Neural cell (in vitro differentiated cells): ENCODE measurements at regions not wholly inside any gene's neighbourhood (a gene's known extent, or its start where the extent isn't known, plus 50 kb on each side); places are given as distances from the start of the nearest gene placed in this dataset.

Source experiments
- H2AFZ ChIP-seq: fragments of 200-600, 300-800 bp; sonication (generic), shearing (Covaris generic); 2 replicates; pipeline ENCODE4 v1.6.0; 2014; ENCODE audit warnings: low read depth, mild to moderate bottlenecking, antibody characterized with exemption, low read length, moderate library complexity
- H3F3A ChIP-seq: fragments of 200-600 bp; shearing (Covaris generic); 2 replicates; pipeline ENCODE4 v1.6.1; 2016; ENCODE audit warnings: mild to moderate bottlenecking, moderate library complexity, mixed read lengths, antibody characterized with exemption, low read length; ENCODE audit not compliant: insufficient read depth, poor library complexity, severe bottlenecking
- H3K27ac ChIP-seq: fragments of 200-600, 300-800 bp; sonication (generic), shearing (Covaris generic); 2 replicates; pipeline ENCODE4 v1.5.1; 2014; ENCODE audit warnings: mild to moderate bottlenecking, low read length, moderate library complexity
- H3K27me3 ChIP-seq: fragments of 300-800, 200-600 bp; sonication (generic), shearing (Covaris generic); 2 replicates; pipeline ENCODE4 v1.6.0; 2014; ENCODE audit warnings: mild to moderate bottlenecking, low read depth, low read length, moderate library complexity; ENCODE audit not compliant: insufficient read depth
- H3K36me3 ChIP-seq: fragments of 300-800, 200-600 bp; sonication (generic), shearing (Covaris generic); 2 replicates; pipeline ENCODE4 v1.5.1; 2014; ENCODE audit warnings: mild to moderate bottlenecking, antibody characterized with exemption, low read length, moderate library complexity; ENCODE audit not compliant: insufficient read depth
- H3K4me2 ChIP-seq: fragments of 300-800, 200-600 bp; sonication (generic), shearing (Covaris generic); 2 replicates; pipeline ENCODE4 v1.6.0; 2014; ENCODE audit warnings: mild to moderate bottlenecking, low read length
- H3K4me3 ChIP-seq: fragments of 300-800, 200-600 bp; sonication (generic), shearing (Covaris generic); 2 replicates; pipeline ENCODE4 v1.5.1; 2014; ENCODE audit warnings: mild to moderate bottlenecking, low read length, moderate library complexity
- H3K79me2 ChIP-seq: fragments of 200-600 bp; shearing (Covaris generic); replicated peaks from 2 replicates; pipeline ENCODE4 v1.6.0; 2014; ENCODE audit warnings: mild to moderate bottlenecking, low read length, moderate library complexity; ENCODE audit not compliant: insufficient read depth
- H3K9ac ChIP-seq: fragments of 300-800, 200-600 bp; sonication (generic), shearing (Covaris generic); 2 replicates; pipeline ENCODE4 v1.6.1; 2016; ENCODE audit warnings: mild to moderate bottlenecking, low read length, mixed read lengths
- H3K9me2 ChIP-seq: fragments of 200-600 bp; shearing (Covaris generic); 2 replicates; pipeline ENCODE4 v1.6.1; 2016; ENCODE audit warnings: mild to moderate bottlenecking, low read length, mixed read lengths; ENCODE audit not compliant: insufficient read depth
- H3K9me3 ChIP-seq: fragments of 200-600, 300-800 bp; sonication (generic), shearing (Covaris generic); 2 replicates; pipeline ENCODE4 v1.6.1; 2016; ENCODE audit warnings: mild to moderate bottlenecking, mixed run types, low read length, moderate library complexity, mixed read lengths
- H4K20me1 ChIP-seq: fragments of 200-600 bp; shearing (Covaris generic); 2 replicates; pipeline ENCODE4 v1.6.1; 2016; ENCODE audit warnings: mild to moderate bottlenecking, mixed run types; ENCODE audit not compliant: insufficient read depth
- CTCF ChIP-seq: fragments of 450-650 bp; IDR thresholded peaks from 2 replicates; pipeline ENCODE4 v1.5.1; 2014; ENCODE audit warnings: antibody characterized with exemption, mild to moderate bottlenecking, moderate library complexity; ENCODE audit not compliant: poor library complexity, severe bottlenecking
- EP300 ChIP-seq: fragments of 450-650 bp; conservative IDR thresholded peaks from 2 replicates; pipeline ENCODE4 v1.6.1; 2014; ENCODE audit warnings: antibody characterized with exemption, mild to moderate bottlenecking, moderate library complexity; ENCODE audit not compliant: poor library complexity, severe bottlenecking
- EZH2 ChIP-seq: fragments of 200-600, 300-800 bp; shearing (Covaris generic), sonication (generic); IDR thresholded peaks from 2 replicates; pipeline ENCODE4 v1.6.1; 2014; ENCODE audit warnings: antibody characterized with exemption, low read length, borderline replicate concordance, mild to moderate bottlenecking; ENCODE audit not compliant: insufficient read depth, poor library complexity, severe bottlenecking
- MXI1 ChIP-seq: fragments of 450-650 bp; conservative IDR thresholded peaks from 2 replicates; pipeline ENCODE4 v1.6.1; 2014; ENCODE audit warnings: antibody characterized with exemption, mild to moderate bottlenecking; ENCODE audit not compliant: poor library complexity, severe bottlenecking
- POLR2AphosphoS5 ChIP-seq: IDR thresholded peaks from 2 replicates; pipeline ENCODE4 v1.6.1; 2012
- RAD21 ChIP-seq: fragments of 450-650 bp; conservative IDR thresholded peaks from 2 replicates; pipeline ENCODE4 v1.6.1; 2014; ENCODE audit warnings: antibody characterized with exemption, mild to moderate bottlenecking, moderate library complexity
- REST ChIP-seq: IDR thresholded peaks from 2 replicates; pipeline ENCODE4 v1.6.1; 2012; ENCODE audit warnings: borderline replicate concordance
- SMC3 ChIP-seq: fragments of 450-650 bp; conservative IDR thresholded peaks from 2 replicates; pipeline ENCODE4 v1.6.1; 2014; ENCODE audit warnings: antibody characterized with exemption, mild to moderate bottlenecking, moderate library complexity; ENCODE audit not compliant: poor library complexity
- TAF1 ChIP-seq: IDR thresholded peaks from 2 replicates; pipeline ENCODE4 v1.6.1; 2012; ENCODE audit warnings: low read depth

- no peaks in the 10 kb centered on the region for H4K20me1 ChIP-seq
- no peak overlapping the region for H3K9ac ChIP-seq
- no peaks in the 10 kb centered on the region for H3K9me2 ChIP-seq
- H3K9me3 ChIP-seq, result no peaks in the 10 kb centered on the region
- no peak for TF ChIP-seq CTCF
- TF ChIP-seq RAD21, result no peak
- no peak for TF ChIP-seq TAF1
- TF ChIP-seq EZH2, result no peak
- no peak for TF ChIP-seq SMC3
- no peak for TF ChIP-seq REST
- no peak for TF ChIP-seq POLR2AphosphoS5
- TF ChIP-seq MXI1, result no peak
- no peak for TF ChIP-seq EP300
- no peak overlapping the region for H3K27ac ChIP-seq
- no peak overlapping the region for H3K4me3 ChIP-seq
- H3K27me3 ChIP-seq, result no peaks in the 10 kb centered on the region
- H2AFZ ChIP-seq, result no peak overlapping the region
- no peaks in the 10 kb centered on the region for H3K79me2 ChIP-seq
- H3F3A ChIP-seq, result no peaks in the 10 kb centered on the region
- no peaks in the 10 kb centered on the region for H3K36me3 ChIP-seq
- H3K4me2 ChIP-seq, result no peak overlapping the region
Observed at GRCh38 chr15:25497934-25498333, 59.1 kb upstream of the UBE3A start.

GRCh38 chr15:25493823-25494526 is 55.2 kb upstream of the UBE3A start:
- H4K20me1 ChIP-seq, result no peaks in the 10 kb centered on the region
- no peaks in the 10 kb centered on the region for H3K36me3 ChIP-seq
- no peak overlapping the region for H3K27ac ChIP-seq
- no peak overlapping the region for H3K4me3 ChIP-seq
- H3K9ac ChIP-seq, result no peak overlapping the region
- no peaks in the 10 kb centered on the region for H3K79me2 ChIP-seq
- no peaks in the 10 kb centered on the region for H3F3A ChIP-seq
- no peaks in the 10 kb centered on the region for H3K9me3 ChIP-seq
- no peaks in the 10 kb centered on the region for H3K9me2 ChIP-seq
- no peak overlapping the region for H2AFZ ChIP-seq
- no peaks in the 10 kb centered on the region for H3K27me3 ChIP-seq
- no peak overlapping the region for H3K4me2 ChIP-seq
- no peak for TF ChIP-seq POLR2AphosphoS5
- no peak for TF ChIP-seq SMC3
- no peak for TF ChIP-seq EZH2
- no peak for TF ChIP-seq TAF1
- TF ChIP-seq MXI1, result no peak
- TF ChIP-seq RAD21, result no peak
- no peak for TF ChIP-seq REST
- TF ChIP-seq CTCF, result no peak
